HEK293 (cell line): ENCODE measurements at regions not wholly inside any gene's neighbourhood (a gene's known extent, or its start where the extent isn't known, plus 50 kb on each side); places are given as distances from the start of the nearest gene placed in this dataset.

Experiments
- GLIS2 ChIP-seq: fragments of 450-650 bp; formaldehyde crosslinking; IDR thresholded peaks from 2 replicates; pipeline ENCODE4 v1.5.1; 2016; ENCODE audit warnings: missing biosample characterization, missing genetic modification characterization
- ZNF114 ChIP-seq: fragments of 450-650 bp; formaldehyde crosslinking; IDR thresholded peaks from 2 replicates; pipeline ENCODE4 v1.5.0; 2017; ENCODE audit warnings: missing biosample characterization, missing genetic modification characterization
- ZNF174 ChIP-seq: fragments of 450-650 bp; formaldehyde crosslinking; IDR thresholded peaks from 2 replicates; pipeline ENCODE4 v1.5.0; 2017; ENCODE audit warnings: missing biosample characterization, mild to moderate bottlenecking, missing genetic modification characterization
- ZNF274 ChIP-seq, 2 experiments: fragments of 200-500 bp in 1 of 2; fragments of 450-650 bp in 1 of 2; sonication (Bioruptor generic) in 1 of 2; formaldehyde crosslinking in 1 of 2; IDR thresholded peaks; 2 replicates each; pipeline versions ENCODE4 v1.5.1 to v1.6.1; 2014 to 2016; ENCODE audit warnings: borderline replicate concordance in 1 of 2, inconsistent platforms in 1 of 2, low read length in 1 of 2, missing biosample characterization in 1 of 2, missing genetic modification characterization in 1 of 2
- ZNF324 ChIP-seq: fragments of 450-650 bp; formaldehyde crosslinking; IDR thresholded peaks from 2 replicates; pipeline ENCODE4 v1.5.1; 2016; ENCODE audit warnings: missing biosample characterization, missing genetic modification characterization
- ZNF335 ChIP-seq: fragments of 450-650 bp; formaldehyde crosslinking; conservative IDR thresholded peaks from 2 replicates; pipeline ENCODE4 v1.5.1; 2016; ENCODE audit warnings: missing biosample characterization, missing genetic modification characterization
- ZNF560 ChIP-seq: fragments of 450-650 bp; formaldehyde crosslinking; IDR thresholded peaks from 2 replicates; pipeline ENCODE4 v1.5.1; 2017; ENCODE audit warnings: missing biosample characterization, missing genetic modification characterization, borderline replicate concordance
- ZNF626 ChIP-seq: fragments of 450-650 bp; sonication (Bioruptor Pico); formaldehyde crosslinking; IDR thresholded peaks from 2 replicates; pipeline ENCODE4 v1.5.1; 2018; ENCODE audit warnings: missing biosample characterization, missing genetic modification characterization, inconsistent platforms
- ZNF664 ChIP-seq: fragments of 450-650 bp; formaldehyde crosslinking; IDR thresholded peaks from 2 replicates; pipeline ENCODE4 v1.5.1; 2016; ENCODE audit warnings: missing biosample characterization, missing genetic modification characterization
- TF ChIP-seq, protein P1 (sequence below): fragments of 450-650 bp; formaldehyde crosslinking; IDR thresholded peaks from 2 replicates; pipeline ENCODE4 v1.5.1; 2016; ENCODE audit warnings: missing biosample characterization, missing genetic modification characterization
- TF ChIP-seq, protein P2 (sequence below): fragments of 450-650 bp; formaldehyde crosslinking; IDR thresholded peaks from 2 replicates; pipeline ENCODE4 v1.5.1; 2016; ENCODE audit warnings: missing biosample characterization, missing genetic modification characterization
- TF ChIP-seq, protein P3 (sequence below): fragments of 450-650 bp; formaldehyde crosslinking; IDR thresholded peaks from 2 replicates; pipeline ENCODE4; 2016; ENCODE audit warnings: missing biosample characterization, missing genetic modification characterization
- TF ChIP-seq, protein P4 (sequence below): sonication (generic); formaldehyde crosslinking; IDR thresholded peaks from 2 replicates; pipeline ENCODE4 v1.8.1; 2022; ENCODE audit warnings: mild to moderate bottlenecking, moderate library complexity, missing genetic modification reagents

DNA sequence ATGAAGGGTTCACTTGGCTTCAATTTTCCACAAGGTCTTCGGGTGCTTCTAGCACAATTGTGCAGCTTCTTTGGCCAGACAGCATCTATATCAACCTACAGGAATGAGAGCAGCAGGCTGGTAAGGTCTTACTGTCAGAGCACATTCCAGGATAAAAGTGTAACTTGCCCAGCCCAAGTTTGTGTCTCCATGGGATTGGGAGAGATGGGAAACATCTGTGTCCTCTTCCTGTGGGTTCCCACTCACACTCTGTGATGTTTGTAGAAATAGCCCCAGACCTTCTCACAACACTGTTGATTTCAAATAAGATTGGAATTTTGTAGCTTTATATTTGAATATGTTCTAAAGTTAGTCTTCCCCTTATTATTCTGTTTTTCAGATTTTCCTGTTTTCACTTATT, 83.4 kb upstream of the RGS17 start:
- no peak for TF ChIP-seq ZNF324 (tag by site-specific recombination)
- TF ChIP-seq, protein P1, sequence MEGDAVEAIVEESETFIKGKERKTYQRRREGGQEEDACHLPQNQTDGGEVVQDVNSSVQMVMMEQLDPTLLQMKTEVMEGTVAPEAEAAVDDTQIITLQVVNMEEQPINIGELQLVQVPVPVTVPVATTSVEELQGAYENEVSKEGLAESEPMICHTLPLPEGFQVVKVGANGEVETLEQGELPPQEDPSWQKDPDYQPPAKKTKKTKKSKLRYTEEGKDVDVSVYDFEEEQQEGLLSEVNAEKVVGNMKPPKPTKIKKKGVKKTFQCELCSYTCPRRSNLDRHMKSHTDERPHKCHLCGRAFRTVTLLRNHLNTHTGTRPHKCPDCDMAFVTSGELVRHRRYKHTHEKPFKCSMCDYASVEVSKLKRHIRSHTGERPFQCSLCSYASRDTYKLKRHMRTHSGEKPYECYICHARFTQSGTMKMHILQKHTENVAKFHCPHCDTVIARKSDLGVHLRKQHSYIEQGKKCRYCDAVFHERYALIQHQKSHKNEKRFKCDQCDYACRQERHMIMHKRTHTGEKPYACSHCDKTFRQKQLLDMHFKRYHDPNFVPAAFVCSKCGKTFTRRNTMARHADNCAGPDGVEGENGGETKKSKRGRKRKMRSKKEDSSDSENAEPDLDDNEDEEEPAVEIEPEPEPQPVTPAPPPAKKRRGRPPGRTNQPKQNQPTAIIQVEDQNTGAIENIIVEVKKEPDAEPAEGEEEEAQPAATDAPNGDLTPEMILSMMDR (tag by site-specific recombination) = no peak
- no peak for TF ChIP-seq ZNF174
- TF ChIP-seq ZNF560 (tag by site-specific recombination) = no peak
- no peak for TF ChIP-seq ZNF626 (tag by site-specific recombination)
- TF ChIP-seq ZNF664 (tag by site-specific recombination) = no peak
- TF ChIP-seq, protein P2, sequence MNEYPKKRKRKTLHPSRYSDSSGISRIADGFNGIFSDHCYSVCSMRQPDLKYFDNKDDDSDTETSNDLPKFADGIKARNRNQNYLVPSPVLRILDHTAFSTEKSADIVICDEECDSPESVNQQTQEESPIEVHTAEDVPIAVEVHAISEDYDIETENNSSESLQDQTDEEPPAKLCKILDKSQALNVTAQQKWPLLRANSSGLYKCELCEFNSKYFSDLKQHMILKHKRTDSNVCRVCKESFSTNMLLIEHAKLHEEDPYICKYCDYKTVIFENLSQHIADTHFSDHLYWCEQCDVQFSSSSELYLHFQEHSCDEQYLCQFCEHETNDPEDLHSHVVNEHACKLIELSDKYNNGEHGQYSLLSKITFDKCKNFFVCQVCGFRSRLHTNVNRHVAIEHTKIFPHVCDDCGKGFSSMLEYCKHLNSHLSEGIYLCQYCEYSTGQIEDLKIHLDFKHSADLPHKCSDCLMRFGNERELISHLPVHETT (tag by site-specific recombination) = no peak
- TF ChIP-seq ZNF114 = no peak
- TF ChIP-seq, protein P3, sequence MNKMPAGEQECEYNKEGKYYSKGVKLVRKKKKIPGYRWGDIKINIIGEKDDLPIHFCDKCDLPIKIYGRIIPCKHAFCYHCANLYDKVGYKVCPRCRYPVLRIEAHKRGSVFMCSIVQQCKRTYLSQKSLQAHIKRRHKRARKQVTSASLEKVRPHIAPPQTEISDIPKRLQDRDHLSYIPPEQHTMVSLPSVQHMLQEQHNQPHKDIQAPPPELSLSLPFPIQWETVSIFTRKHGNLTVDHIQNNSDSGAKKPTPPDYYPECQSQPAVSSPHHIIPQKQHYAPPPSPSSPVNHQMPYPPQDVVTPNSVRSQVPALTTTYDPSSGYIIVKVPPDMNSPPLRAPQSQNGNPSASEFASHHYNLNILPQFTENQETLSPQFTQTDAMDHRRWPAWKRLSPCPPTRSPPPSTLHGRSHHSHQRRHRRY (tag by site-specific recombination) = no peak
- no peak for TF ChIP-seq ZNF274 (IDR thresholded peaks at IDR 0.05; ENCODE audit: low read length)
- no peak for TF ChIP-seq ZNF274 (tag by site-specific recombination; IDR thresholded peaks at IDR 0.05; ENCODE audit: borderline replicate concordance)
- no peak for TF ChIP-seq GLIS2
- no peak for TF ChIP-seq ZNF335 (tag by site-specific recombination)
- TF ChIP-seq, protein P4, sequence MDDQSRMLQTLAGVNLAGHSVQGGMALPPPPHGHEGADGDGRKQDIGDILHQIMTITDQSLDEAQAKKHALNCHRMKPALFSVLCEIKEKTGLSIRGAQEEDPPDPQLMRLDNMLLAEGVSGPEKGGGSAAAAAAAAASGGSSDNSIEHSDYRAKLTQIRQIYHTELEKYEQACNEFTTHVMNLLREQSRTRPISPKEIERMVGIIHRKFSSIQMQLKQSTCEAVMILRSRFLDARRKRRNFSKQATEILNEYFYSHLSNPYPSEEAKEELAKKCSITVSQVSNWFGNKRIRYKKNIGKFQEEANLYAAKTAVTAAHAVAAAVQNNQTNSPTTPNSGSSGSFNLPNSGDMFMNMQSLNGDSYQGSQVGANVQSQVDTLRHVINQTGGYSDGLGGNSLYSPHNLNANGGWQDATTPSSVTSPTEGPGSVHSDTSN (CRISPR knock-in tag) = no peak
